SK-N-SH treated with all-trans-retinoic acid at 6 μM for 48 hours (cell line): ENCODE measurements at regions not wholly inside any gene's neighbourhood (a gene's known extent, or its start where the extent isn't known, plus 50 kb on each side); places are given as distances from the start of the nearest gene placed in this dataset.

Experiments
- ATAC-seq: fragments of 200-7000 bp; cut with Tn5 transposase; 3 replicates; pipeline ENCODE4 v1.9.1; 2020; ENCODE audit warnings: mild to moderate bottlenecking, moderate library complexity
- ARNTL ChIP-seq: fragments of 450-650 bp; formaldehyde crosslinking; IDR thresholded peaks from 2 replicates; pipeline ENCODE4 v1.5.0; 2020; ENCODE audit warnings: low read depth, mild to moderate bottlenecking, moderate library complexity, borderline replicate concordance
- BACH2 ChIP-seq: fragments of 250-450 bp; sonication (Bioruptor Pico); IDR thresholded peaks from 2 replicates; pipeline ENCODE4 v1.9.0; 2021; ENCODE audit warnings: mild to moderate bottlenecking, borderline replicate concordance
- CSDC2 ChIP-seq: fragments of 250-450 bp; sonication (Bioruptor Pico); IDR thresholded peaks from 2 replicates; pipeline ENCODE4 v1.5.0; 2020; ENCODE audit warnings: mild to moderate bottlenecking, moderate library complexity
- ESRRG ChIP-seq: fragments of 250-450 bp; sonication (Bioruptor Pico); IDR thresholded peaks from 2 replicates; pipeline ENCODE4 v1.6.1; 2021; ENCODE audit warnings: mild to moderate bottlenecking
- ISL1 ChIP-seq: fragments of 250-450 bp; sonication (Bioruptor Pico); IDR thresholded peaks from 2 replicates; pipeline ENCODE4 v2.1.2; 2022; ENCODE audit warnings: mild to moderate bottlenecking, moderate library complexity
- OSR1 ChIP-seq: fragments of 250-450 bp; sonication (Bioruptor Pico); IDR thresholded peaks from 2 replicates; pipeline ENCODE4 v1.8.0; 2022; ENCODE audit warnings: moderate library complexity, mild to moderate bottlenecking, inconsistent platforms
- RARB ChIP-seq: fragments of 250-450 bp; sonication (Bioruptor Pico); IDR thresholded peaks from 2 replicates; pipeline ENCODE4 v1.8.0; 2021; ENCODE audit warnings: mild to moderate bottlenecking, moderate library complexity
- SNAI2 ChIP-seq: fragments of 250-450 bp; sonication (Bioruptor Pico); IDR thresholded peaks from 2 replicates; pipeline ENCODE4 v1.5.0; 2020; ENCODE audit warnings: mild to moderate bottlenecking, moderate library complexity
- TCF4 ChIP-seq: fragments of 250-450 bp; sonication (Bioruptor Pico); IDR thresholded peaks from 2 replicates; pipeline ENCODE4 v1.8.0; 2021; ENCODE audit warnings: mild to moderate bottlenecking, moderate library complexity, borderline replicate concordance
- ZC3H10 ChIP-seq: fragments of 250-450 bp; sonication (Bioruptor Pico); IDR thresholded peaks from 2 replicates; pipeline ENCODE4 v1.5.1; 2021; ENCODE audit warnings: mild to moderate bottlenecking, moderate library complexity
- ZFP3 ChIP-seq: fragments of 250-450 bp; sonication (Bioruptor Pico); IDR thresholded peaks from 2 replicates; pipeline ENCODE4 v1.5.0; 2020; ENCODE audit warnings: mild to moderate bottlenecking, moderate library complexity
- ZFP30 ChIP-seq: fragments of 450-650 bp; formaldehyde crosslinking; IDR thresholded peaks from 2 replicates; pipeline ENCODE4 v1.5.0; 2022; ENCODE audit warnings: mild to moderate bottlenecking, moderate library complexity
- ZNF565 ChIP-seq: fragments of 450-650 bp; formaldehyde crosslinking; conservative IDR thresholded peaks from 2 replicates; pipeline ENCODE4 v1.5.0; 2020; ENCODE audit warnings: low read depth, mild to moderate bottlenecking, moderate library complexity
- ZNF70 ChIP-seq: fragments of 450-650 bp; formaldehyde crosslinking; IDR thresholded peaks from 2 replicates; pipeline ENCODE4 v1.5.0; 2020; ENCODE audit warnings: mild to moderate bottlenecking, moderate library complexity
- ZNF8 ChIP-seq: fragments of 450-650 bp; formaldehyde crosslinking; IDR thresholded peaks from 2 replicates; pipeline ENCODE4 v1.5.0; 2020; ENCODE audit warnings: mild to moderate bottlenecking, moderate library complexity
- TF ChIP-seq, protein P1 (sequence below): fragments of 250-450 bp; sonication (Bioruptor Pico); IDR thresholded peaks from 2 replicates; pipeline ENCODE4 v1.5.1; 2021; ENCODE audit warnings: mild to moderate bottlenecking, moderate library complexity
- TF ChIP-seq, protein P2 (sequence below): fragments of 250-450 bp; sonication (Bioruptor Pico); IDR thresholded peaks from 2 replicates; pipeline ENCODE4 v1.8.0; 2020; ENCODE audit warnings: mild to moderate bottlenecking, moderate library complexity, borderline replicate concordance
- TF ChIP-seq, protein P3 (sequence below): fragments of 250-450 bp; sonication (Bioruptor Pico); IDR thresholded peaks from 2 replicates; pipeline ENCODE4 v1.8.0; 2021; ENCODE audit warnings: low read depth, mild to moderate bottlenecking, moderate library complexity, borderline replicate concordance
- TF ChIP-seq, protein P4 (sequence below): fragments of 250-450 bp; sonication (Bioruptor Pico); IDR thresholded peaks from 2 replicates; pipeline ENCODE4 v1.5.1; 2020; ENCODE audit warnings: low read depth, mild to moderate bottlenecking, moderate library complexity

DNA sequence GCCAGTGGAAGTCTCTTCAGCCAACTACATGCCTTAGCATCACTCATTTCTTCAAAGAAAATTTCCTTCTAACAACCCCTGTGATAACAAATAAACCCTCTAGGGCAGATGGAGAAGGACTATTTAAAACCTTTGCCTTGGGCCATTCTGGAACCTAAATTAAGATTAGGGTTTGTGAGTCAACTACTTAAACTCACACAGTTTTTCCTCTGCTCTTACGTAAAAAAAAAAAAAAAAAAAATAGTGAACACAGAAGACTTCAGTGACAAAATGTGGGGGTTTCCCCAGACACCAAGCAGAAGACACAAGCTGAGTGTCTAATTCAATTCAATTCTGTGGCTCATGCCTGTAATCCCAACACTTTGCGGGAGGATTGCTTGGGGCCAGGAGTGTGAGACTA lies 65.8 kb upstream of the ERCC6L2 start (continued):
- TF ChIP-seq, protein P1, sequence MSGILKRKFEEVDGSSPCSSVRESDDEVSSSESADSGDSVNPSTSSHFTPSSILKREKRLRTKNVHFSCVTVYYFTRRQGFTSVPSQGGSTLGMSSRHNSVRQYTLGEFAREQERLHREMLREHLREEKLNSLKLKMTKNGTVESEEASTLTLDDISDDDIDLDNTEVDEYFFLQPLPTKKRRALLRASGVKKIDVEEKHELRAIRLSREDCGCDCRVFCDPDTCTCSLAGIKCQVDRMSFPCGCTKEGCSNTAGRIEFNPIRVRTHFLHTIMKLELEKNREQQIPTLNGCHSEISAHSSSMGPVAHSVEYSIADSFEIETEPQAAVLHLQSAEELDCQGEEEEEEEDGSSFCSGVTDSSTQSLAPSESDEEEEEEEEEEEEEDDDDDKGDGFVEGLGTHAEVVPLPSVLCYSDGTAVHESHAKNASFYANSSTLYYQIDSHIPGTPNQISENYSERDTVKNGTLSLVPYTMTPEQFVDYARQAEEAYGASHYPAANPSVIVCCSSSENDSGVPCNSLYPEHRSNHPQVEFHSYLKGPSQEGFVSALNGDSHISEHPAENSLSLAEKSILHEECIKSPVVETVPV, result no peak

DNA sequence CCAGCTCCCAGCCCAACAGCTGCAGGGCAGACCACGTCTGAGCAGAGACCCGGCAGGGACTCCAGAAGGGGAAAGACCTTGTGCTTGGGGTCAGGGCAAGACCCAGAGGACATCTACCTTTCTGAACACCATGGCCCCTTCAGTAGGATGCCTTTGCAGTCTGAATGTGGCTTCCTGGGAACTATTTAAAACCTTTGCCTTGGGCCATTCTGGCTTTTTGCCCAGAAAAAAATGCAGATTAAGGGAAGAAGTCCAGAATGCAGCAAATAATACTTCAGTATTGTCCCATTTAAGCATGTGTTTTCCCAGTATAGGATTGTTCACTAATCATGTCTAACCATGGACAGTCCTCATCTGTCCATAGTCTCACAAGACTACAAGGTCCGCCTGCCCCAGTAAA lies 67.5 kb upstream of the ERCC6L2 start:
- no peak for ATAC-seq
- TF ChIP-seq SNAI2 (CRISPR knock-in tag), result no peak
- TF ChIP-seq, protein P2, sequence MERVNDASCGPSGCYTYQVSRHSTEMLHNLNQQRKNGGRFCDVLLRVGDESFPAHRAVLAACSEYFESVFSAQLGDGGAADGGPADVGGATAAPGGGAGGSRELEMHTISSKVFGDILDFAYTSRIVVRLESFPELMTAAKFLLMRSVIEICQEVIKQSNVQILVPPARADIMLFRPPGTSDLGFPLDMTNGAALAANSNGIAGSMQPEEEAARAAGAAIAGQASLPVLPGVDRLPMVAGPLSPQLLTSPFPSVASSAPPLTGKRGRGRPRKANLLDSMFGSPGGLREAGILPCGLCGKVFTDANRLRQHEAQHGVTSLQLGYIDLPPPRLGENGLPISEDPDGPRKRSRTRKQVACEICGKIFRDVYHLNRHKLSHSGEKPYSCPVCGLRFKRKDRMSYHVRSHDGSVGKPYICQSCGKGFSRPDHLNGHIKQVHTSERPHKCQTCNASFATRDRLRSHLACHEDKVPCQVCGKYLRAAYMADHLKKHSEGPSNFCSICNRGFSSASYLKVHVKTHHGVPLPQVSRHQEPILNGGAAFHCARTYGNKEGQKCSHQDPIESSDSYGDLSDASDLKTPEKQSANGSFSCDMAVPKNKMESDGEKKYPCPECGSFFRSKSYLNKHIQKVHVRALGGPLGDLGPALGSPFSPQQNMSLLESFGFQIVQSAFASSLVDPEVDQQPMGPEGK, result no peak
- TF ChIP-seq ZNF8 (CRISPR knock-in tag), result no peak
- no peak for TF ChIP-seq CSDC2 (CRISPR knock-in tag)
- TF ChIP-seq ZNF70 (CRISPR knock-in tag), result no peak
- TF ChIP-seq ESRRG (CRISPR knock-in tag), result no peak
- no peak for TF ChIP-seq ZC3H10 (CRISPR knock-in tag)
- TF ChIP-seq RARB (CRISPR knock-in tag), result no peak
- TF ChIP-seq BACH2 (CRISPR knock-in tag), result no peak
- TF ChIP-seq ARNTL (CRISPR knock-in tag), result no peak
- TF ChIP-seq ISL1, result no peak
- TF ChIP-seq, protein P1, result no peak
- TF ChIP-seq ZFP3, result no peak
- TF ChIP-seq, protein P3, sequence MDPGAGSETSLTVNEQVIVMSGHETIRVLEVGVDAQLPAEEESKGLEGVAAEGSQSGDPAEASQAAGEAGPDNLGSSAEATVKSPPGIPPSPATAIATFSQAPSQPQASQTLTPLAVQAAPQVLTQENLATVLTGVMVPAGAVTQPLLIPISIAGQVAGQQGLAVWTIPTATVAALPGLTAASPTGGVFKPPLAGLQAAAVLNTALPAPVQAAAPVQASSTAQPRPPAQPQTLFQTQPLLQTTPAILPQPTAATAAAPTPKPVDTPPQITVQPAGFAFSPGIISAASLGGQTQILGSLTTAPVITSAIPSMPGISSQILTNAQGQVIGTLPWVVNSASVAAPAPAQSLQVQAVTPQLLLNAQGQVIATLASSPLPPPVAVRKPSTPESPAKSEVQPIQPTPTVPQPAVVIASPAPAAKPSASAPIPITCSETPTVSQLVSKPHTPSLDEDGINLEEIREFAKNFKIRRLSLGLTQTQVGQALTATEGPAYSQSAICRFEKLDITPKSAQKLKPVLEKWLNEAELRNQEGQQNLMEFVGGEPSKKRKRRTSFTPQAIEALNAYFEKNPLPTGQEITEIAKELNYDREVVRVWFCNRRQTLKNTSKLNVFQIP (CRISPR knock-in tag), result no peak
- no peak for TF ChIP-seq TCF4 (CRISPR knock-in tag)
- no peak for TF ChIP-seq ZFP30
- TF ChIP-seq, protein P4, sequence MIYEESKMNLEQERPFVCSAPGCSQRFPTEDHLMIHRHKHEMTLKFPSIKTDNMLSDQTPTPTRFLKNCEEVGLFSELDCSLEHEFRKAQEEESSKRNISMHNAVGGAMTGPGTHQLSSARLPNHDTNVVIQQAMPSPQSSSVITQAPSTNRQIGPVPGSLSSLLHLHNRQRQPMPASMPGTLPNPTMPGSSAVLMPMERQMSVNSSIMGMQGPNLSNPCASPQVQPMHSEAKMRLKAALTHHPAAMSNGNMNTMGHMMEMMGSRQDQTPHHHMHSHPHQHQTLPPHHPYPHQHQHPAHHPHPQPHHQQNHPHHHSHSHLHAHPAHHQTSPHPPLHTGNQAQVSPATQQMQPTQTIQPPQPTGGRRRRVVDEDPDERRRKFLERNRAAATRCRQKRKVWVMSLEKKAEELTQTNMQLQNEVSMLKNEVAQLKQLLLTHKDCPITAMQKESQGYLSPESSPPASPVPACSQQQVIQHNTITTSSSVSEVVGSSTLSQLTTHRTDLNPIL (CRISPR knock-in tag), result no peak
- TF ChIP-seq OSR1 (CRISPR knock-in tag), result no peak

DNA sequence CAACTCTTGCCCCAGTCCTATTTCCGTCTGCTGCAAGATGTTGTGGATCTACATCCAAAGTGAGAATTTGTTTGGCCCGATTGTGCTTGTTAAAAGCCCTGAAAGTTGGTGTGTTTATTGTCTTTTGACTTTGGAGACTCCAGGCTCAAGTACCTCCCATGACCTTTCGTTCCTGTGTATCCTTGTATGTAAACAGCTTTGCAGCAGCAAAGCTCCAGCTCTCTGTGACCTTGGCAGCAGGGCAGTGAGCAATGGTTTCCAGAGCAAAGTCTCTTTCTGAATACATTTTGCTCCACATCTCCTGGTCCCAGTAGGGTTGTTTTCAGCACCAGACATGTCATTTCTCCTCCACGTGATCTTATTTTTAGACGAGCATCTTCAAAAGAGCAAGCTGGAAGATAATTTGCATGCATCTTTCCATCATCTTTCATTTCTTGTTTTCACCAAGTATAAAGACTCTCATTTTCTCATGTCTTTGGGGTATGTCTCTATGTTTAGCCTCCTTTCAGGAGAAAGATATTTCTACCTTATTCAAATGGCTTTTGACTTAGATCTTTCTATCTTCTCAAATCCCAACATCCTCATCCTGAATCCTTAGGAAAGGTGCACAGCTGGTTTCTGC lies 68.1 kb upstream of the ERCC6L2 start:
- no peak for ATAC-seq
- no peak for TF ChIP-seq TCF4 (CRISPR knock-in tag)
- TF ChIP-seq ZFP30, result no peak
- no peak for TF ChIP-seq ZNF8 (CRISPR knock-in tag)
- no peak for TF ChIP-seq ZNF565 (CRISPR knock-in tag)
- no peak for TF ChIP-seq ZNF70 (CRISPR knock-in tag)
- TF ChIP-seq, protein P1, result no peak

DNA sequence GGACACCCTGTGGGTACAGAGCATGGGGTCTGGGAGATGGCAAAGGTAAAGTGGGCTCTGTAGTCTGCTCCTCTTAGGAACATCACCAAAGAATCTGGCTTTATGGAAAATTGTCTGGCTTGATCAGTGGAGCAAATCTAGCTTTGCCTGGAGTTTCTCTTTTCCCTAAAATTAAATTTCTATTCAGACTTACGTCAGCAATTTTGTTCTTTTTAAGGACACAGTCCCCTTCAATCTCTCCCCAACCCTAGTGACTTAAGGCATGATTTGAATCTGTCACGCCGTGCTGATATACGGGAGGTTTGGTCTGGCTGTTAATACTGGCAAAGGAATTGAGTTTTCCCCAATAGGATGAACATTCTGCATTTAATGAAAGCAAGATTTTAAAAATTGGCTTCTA lies 72.3 kb upstream of the ERCC6L2 start:
- TF ChIP-seq ZNF70 (CRISPR knock-in tag) (no peak), ZFP3 (no peak), ZFP30 (no peak), BACH2 (CRISPR knock-in tag) (no peak), OSR1 (CRISPR knock-in tag) (no peak), ZNF8 (CRISPR knock-in tag) (no peak), SNAI2 (CRISPR knock-in tag) (no peak)
- TF ChIP-seq, protein P2, result no peak
- TF ChIP-seq, all 23 proteins: peak for 0
- ATAC-seq, result no peak
